ENCODE measurements at regions not wholly inside any gene's neighbourhood (a gene's known extent, or its start where the extent isn't known, plus 50 kb on each side); places are given as distances from the start of the nearest gene placed in this dataset.

- no peak for TF ChIP-seq CTCF (conservative IDR thresholded peaks at IDR 0.05; ENCODE audit: low read length)
- TF ChIP-seq EZH2phosphoT487 (IDR thresholded peaks at IDR 0.05; ENCODE audit: borderline replicate concordance): no peak
Measured at GRCh38 chr16:75818491-75818890, 92.2 kb upstream of the CPHXL start.

All from Loucy (cell line).